NCI-H774 (cell line): ENCODE measurements at regions not wholly inside any gene's neighbourhood (a gene's known extent, or its start where the extent isn't known, plus 50 kb on each side); places are given as distances from the start of the nearest gene placed in this dataset.
"Not testable (repeated sequence)": the region's sequence is repeated elsewhere in the genome, so short reads cannot be mapped to it uniquely, and the experiment has no call there.

Experiments used
- DNase-seq: peaks from one replicate; lab custom pipeline; 2025; lab: John Stamatoyannopoulos, UW

DNA sequence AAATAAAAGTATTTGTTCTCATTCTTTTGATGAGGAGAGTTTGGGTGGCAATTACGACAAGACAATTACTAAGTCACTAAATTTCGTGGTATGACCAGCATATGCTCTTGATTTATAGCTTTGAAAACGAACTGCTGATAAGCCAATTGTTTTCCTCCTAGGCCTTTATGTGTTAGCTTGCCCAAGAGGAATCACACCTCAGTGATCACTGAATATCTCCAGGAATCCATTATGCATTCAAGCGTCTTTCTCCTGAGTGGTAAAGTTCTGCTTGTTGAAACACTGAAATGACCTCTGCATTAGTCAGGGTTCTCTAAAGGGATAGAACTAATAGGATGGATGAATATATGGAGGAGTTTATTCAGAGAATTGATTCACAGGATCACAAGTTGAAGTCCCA lies 677.7 kb upstream of the MEF2C start:
- no peak for DNase-seq

DNA sequence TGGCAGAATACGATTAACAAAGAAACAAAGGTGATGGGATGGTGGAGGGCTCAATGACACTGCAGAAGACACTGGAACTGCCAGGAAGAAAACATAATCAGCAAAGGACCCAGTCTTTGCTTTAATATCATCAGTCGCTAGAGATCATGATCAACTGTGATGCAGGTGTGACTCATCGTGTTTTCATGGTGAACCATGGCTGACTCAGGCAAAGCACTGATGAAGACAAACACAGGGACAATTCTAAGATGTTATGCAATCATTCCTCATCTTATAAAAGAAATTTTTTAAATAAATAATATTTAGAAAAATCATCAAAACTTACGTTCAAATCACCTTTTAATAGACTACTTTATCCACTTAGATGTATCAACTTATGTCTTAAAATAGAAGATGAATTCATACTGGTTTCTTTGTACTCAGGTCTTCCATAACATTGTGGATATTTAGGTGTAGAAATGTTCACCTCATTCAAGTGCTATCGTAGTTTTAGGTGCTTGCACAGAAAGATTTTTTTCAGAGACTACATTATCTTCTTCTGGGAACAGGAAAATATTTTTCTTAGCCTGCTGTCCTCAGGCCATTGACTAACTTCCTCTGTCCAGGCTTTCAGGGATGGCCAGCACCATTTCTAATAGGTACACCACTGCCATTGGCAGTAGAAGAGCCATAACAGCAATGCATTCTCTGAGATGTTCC lies 673.4 kb upstream of the MEF2C start:
- DNase-seq: no peak

DNA sequence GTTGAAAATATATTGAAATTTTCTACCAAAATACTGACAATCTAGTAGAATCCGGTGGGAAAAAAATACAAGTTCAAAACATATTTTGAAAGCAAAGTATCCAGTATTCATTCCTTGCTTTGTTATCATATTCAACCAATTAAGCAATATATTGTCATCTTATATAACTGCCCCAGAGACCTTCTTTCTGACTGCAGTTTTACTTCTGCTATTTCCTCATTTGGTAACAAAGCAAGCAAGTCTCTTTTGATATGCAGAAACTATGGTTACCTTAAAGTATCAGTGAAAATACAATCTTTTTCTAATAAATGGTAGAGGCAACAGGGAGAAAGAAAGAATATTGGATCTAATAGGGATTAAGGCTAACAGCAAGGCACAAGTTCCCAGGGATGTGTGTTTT lies 663.7 kb upstream of the MEF2C start:
- no peak for DNase-seq

DNA sequence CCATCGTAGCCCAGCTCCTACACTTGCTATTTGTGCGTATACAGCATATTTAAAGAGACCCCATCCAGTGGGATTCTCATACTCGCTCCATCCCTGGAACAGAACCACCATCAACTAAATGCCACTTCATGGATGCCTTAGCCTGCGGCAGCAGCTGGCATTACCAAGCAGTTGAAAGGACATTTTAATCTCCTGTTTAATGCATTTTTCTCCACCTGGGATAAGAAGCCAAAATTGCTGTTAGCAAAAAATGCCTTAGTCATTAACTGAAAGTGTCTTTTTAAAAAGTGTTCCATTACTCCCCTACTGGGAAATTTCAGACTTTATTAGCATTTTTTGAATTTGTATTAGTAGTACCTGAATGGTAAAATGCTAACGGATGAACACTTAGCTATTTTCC lies 662.6 kb upstream of the MEF2C start:
- no peak for DNase-seq

DNA sequence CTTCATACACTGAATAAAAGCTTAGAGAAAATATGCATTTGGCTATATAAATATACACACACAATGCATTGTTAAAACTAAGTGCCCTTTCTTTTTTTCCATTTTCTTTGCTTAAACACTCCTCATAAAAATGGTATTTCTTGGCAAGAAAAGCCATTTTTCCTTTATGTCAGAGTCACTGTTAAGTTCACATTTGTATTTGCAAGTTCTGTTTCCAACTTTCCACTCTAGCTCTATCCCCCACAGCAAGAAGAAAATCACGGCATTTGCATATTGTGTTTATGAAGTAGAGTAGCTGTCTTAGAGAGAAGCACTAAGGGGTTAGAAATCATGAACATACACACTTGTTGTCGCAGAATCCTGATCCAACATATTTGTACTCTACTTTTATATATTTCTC lies 662.1 kb upstream of the MEF2C start:
- no peak for DNase-seq

DNA sequence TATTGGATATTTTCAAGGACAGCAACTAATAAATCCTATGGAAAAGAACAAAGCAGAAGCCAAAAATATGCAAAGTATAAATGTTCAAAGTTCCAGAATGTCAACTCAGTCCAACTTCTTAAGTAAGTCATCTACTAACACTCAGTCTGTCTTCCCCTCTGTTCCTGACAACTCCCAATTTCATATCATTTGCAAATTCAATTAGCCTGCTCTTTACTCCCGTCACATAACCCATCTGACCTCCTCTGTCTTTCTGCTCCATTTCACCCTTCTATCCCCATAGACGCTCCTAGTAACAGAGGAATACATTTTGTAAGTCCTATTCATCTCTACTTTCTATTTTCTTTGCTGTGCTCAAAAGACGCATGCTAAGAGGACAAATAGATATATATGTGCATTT lies 659.8 kb upstream of the MEF2C start:
- DNase-seq: no peak

DNA sequence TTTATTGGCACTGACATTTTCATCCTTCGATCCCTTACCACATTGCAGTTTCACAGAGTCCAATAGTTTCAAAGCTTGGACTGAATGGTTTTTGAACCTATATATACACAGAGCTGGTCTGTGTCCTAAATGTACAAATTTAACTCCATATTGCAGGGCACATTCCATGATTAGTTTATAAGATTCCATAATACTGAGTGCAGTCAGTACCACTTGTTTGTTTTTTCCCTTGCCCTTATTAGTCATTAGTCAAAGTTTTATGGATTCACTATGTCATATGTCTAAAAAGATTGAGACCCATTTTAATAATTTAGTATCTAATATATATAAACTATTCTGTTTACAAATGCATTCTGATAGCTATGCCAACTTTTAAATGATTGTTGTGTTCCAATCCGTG lies 654.8 kb upstream of the MEF2C start:
- DNase-seq: no peak

DNA sequence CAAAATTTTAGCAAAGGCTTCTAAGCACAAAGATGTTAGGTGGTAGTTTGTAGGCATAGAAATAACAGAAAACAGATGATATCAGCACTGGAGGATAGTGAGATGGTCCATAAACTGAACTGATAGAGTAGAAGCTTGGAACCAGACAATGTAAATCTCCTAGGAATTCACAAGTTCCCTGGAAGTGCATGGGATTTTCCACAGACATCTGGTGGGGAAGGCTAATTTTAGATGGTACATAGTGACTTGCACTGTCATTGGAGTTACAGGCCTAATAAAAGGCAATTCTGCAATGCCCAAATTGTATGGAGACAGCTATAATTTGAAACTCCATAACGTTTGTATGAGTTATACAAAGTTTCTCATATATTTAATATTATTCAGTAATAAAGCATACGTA lies 653.0 kb upstream of the MEF2C start:
- DNase-seq: no peak

DNA sequence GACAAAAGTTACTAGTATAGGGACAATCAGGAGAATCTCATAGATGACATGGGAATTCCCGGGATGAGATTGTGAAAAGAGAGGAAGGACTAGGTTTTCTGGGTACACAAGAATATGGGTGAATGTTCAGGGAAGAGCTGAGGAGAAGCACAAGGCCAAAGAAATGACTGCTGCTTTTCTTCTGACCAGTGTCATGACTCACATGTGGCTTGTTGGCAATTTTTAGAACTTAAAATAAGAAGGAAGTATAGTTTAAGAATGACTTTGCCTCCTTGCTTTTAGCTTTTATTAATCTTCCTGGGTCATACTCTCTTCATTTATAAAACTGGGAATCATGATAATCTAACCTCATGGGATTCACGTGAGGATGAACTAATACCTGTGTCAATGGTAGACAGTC lies 652.4 kb upstream of the MEF2C start:
- no peak for DNase-seq

DNA sequence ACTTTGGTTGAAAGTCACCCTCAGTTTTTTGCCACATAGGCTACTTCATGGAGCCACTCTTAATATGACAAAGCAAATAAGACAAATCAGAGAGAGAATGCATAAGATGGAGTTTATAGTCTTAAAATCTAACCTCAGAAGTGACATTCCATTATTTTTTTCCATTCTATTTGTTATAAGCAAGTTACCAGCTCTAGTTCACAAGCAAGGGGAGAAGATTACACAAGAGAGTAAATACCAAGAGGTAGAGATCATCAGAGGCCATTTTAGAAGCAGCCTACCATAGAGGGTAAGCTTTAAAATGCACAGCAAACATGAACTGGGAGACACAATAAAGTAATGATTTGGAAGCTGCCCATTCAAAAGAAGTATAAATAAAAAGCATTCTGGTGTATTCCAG lies 651.3 kb upstream of the MEF2C start:
- DNase-seq: no peak

DNA sequence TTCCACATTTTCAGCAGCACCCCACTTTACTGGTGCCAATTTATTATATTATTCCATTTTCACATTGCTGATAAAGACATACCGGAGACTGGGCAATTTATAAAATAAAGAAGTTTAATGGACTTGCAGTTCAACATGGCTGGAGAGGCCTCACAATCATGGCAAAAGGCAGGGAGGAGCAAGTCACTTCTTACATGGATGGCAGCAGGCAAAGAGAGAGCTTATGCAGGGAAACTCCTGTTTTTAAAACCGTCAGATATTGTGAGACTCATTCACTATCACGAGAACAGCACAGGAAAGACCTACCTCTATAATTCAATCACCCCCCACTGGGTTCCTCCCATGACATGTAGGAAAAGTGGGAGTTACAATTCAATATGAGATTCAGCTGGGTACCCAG lies 641.8 kb upstream of the MEF2C start:
- DNase-seq: no peak

DNA sequence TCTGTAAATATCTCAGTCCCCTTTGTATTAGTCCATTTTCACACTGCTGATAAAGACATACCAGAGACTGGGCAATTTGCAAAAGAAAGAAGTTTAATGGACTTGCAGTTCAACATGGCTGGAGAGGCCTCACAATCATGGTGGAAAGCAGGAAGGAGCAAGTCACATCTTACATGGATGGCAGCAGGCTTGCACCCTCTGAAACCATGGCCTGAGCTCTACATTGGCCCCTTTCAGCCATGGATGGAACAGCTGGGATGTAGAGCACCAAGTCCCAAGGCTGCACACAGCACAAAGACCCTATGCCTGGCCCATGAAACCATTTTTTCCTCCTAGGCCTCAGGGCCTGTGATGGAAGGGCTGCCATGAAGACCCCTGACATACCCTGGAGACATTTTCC lies 640.9 kb upstream of the MEF2C start:
- not testable (repeated sequence) for DNase-seq

DNA sequence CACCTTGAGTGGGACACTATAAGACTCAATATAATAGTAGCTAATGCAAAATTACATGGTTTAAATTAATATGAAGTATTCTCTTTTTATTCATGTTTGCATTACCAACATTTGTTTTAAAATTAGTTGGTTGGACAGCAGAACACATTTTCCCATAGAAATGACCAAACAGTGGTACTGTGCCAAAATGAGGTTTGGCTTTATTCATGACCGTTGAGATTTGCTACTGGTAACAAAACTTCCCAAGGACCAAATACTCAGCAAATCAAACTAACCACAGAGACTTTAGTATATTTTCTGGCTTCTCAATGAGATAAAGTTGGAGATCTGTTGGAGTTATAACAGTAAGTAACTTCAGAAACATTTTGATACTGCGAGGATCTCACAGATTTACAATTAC lies 637.8 kb upstream of the MEF2C start:
- no peak for DNase-seq

DNA sequence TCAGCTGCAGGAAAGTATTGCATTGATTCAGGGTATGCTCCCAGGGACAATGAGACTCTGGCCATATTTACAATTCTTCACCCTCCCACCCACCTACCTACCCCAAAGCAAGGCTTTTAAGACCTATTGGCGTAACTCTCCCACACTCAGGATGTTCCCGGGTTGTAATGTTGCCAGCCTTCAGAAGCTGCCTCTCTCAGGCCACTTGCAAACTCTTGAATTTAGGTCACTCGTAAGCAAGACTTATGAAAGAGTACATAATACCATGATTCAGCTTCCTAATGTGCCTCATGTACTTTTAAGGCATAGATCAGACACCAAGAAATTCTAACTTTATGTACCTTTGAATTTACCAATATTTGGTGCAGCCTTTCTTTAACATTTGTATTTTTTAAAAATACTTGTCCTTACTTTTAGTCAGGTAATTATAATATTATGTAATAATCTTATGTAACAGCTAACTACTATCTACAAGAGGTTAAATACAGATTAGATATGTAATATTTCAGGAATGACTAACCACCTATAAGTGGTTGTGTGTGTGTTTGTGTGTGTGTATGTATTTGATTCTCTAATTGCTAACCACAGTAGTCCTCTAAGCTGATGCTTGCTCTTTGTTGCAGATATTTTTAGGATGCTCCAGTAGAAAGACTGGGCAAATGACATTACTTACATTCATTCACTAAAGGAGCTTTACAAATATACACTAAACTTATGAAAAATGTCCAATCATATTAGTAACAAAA lies 630.5 kb upstream of the MEF2C start:
- DNase-seq: no peak

DNA sequence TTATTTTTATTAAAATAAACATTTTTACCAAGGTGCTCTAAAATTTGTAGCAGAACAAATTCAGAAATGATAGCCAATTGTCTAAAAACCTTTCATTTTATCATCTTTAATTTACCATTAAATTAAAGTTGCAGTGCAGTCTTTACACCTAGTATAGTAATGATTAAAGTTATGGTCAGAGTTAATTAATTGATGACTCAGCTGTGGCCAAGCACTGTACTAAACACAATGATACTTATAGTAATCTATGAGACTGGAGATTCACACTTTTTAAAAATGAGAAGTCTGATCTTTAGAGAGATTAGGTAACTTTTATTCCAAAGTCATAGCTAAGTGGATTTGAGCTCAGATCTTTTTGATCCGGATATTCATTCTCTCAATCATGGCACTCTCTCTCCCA lies 621.1 kb upstream of the MEF2C start:
- DNase-seq: no peak

DNA sequence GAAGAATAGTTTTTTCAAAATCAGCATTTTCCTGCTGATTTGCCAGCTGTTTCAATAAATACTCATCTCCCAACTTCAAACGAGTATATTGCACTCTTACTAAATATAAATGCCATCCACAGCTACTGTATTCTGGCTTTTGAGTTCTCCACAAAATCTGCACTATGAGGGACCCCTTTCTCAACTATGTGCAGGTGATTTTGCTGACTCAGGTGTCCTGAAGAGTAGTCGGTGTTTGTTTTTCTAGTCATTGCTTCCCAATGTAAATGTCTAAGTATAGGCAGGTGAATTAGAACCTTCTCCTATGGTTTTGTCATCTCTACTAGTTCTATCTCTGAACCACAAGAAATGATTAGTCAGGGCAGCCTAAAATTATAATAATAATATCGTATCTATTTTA lies 616.8 kb upstream of the MEF2C start:
- DNase-seq: no peak

DNA sequence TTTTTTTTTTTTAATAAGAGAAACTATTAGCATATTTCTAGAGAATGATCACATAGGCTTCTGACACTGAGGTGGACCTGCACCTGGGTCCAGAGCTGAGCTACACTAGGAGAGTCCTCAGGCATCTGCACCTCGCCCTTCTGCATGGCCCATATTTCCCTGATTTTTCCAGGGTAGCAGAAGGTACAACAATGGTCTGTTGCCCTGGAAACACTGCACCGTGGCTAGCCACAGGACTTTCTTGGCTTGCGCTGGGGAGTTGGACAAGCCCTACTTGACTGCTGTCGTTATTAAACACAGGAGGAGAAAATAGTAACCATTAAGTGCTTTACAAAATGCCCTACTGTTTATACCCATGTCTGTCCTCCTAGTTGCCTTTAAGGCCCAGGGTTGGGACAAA lies 615.7 kb upstream of the MEF2C start:
- DNase-seq: no peak

DNA sequence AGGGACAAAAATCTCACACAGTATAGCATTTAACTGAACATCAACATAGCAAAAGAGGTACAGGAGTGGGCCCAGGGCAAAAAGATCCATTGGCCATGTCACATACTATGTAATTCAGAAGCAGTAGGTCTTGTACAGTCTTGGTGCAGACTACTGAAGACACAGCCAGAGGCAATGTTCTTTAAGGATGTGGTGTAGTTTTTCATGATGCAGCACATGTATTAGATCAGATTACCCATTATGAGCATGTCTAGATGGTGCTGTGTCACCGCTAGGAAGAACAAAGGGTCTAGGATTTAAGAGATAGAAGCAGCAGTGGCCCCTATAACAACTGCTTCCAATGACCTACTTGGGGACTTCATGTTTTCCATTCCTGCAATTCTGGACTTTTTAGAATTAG lies 610.4 kb upstream of the MEF2C start:
- no peak for DNase-seq

DNA sequence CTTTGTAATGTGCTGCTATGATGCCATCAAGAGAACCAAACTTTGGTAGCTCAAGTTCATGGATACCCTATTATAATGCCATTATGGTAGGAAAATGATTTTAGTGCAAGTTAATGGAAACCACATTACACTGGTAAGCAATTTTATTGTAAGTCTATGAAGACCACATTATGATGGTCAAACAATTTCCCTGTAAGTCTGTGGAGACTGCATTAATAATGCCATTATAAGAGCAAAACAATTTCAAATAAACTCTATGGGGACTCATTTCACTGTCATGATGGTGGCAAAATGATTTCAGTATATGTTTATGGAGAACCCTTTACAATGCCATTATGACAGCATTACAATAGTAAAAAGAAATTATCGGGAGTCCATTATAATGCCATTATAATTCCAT lies 602.0 kb upstream of the MEF2C start:
- no peak for DNase-seq

DNA sequence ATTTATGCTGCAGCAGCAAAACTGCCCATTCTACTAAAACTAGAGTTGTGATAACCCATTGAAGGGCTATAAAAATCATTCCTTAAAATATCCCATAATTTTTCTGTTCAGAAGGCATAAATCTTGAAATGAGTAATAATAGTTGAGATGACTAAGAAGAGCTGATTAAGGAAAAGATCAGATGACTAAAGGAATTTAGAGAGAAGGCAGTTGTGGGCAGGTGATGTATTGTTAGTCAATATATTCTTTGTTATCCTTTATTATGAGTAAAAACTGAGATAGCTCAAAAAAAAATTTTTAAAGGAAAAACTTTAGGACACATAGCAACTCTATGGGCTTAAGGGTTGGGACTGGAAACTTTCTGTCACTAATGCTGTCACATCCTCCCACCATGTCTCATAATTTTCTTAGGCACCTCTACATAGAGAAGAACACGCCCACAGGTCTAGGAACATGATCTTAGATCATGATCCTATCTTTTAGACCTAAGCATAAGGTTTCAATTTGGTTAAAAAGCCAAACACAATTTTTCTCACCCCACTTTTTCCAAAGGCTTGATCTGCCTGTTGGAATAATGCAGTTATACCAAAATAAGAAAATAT lies 597.5 kb upstream of the MEF2C start:
- DNase-seq: no peak

DNA sequence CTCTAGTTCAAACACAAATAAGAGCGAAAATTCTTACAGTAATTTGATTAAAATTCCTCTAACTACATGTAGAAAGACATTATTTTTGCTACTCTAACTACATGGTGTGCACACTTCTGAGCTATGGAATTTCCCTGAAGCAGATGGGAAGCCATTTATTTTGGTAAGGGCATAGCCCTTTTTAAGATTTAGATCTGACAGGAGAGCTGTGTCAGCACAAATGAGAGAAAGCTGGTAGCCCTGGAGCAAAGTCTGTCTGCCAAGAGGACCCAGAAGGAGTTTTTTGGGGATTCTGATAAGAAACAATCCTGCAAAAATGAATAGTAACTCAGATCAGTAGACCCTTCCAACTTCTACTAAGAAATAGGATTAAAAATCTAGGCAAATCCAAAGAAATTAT lies 595.9 kb upstream of the MEF2C start:
- DNase-seq: no peak

DNA sequence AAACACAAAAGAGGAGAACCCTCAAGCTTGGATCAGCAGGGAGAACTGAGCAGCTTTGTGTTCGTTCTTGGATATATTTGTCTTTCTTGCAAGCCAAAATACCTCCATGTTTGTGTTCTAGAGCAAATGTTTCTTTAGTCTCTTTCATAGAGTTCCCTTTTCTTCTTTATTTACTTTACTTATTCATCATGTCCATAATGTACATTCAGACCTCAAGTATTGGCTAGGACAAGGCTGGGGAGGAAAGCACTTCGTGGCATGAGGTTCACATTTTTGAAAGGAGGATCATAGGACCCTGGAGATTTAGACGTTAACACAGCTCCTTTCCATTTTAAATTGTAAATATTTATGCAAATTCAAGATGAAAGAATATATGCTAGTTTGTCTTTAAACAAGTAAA lies 590.2 kb upstream of the MEF2C start:
- DNase-seq: no peak

DNA sequence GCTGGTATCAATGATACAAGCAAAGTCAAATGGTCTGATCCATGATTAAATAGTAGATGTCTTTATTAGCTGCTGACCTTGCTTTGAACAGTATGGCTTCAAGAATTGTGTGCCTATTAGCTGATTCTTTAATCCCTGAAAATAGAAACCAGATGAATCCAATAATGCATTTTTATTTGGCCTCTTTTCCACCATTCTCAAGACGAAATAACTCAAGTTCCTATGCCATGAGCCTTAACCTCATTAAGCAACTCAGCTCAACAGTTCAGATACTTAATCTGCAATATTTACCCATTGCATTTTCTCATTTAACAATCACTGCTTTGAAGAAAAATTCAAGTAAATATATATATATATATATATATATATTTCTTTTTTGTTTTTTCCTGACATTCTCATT lies 588.6 kb upstream of the MEF2C start:
- DNase-seq: no peak

DNA sequence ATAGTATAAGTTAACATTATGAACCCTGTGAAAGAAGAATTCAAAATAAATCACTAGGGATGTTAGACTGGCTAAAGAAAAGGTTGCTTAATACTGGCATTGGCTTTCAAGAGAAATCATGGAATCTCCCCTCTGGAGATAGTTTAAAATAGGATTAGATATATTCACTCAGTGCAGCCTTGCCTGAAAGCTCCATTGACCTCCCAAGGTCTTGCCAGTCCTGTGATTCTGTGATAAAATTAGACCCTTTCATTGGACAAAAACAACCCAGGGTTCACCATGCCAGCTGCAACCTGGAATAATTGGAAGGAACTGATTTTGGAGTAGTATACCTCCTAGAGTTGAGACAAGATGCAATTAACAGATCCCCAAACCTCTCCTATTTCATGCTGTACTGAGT lies 588.1 kb upstream of the MEF2C start:
- DNase-seq: no peak
